WTC11 (cell line): ENCODE measurements at regions not wholly inside any gene's neighbourhood (a gene's known extent, or its start where the extent isn't known, plus 50 kb on each side); places are given as distances from the start of the nearest gene placed in this dataset.

Experiments used
- ATAC-seq: fragments of 200-7000 bp; cut with Tn5 transposase; 2 replicates; pipeline ENCODE4 v1.10.0; 2021; ENCODE audit warnings: mild to moderate bottlenecking, moderate library complexity
- CTCF ChIA-PET: fragments of 300-600 bp; sonication (Branson Sonifier 250); formaldehyde crosslinking; loops from one replicate; lab custom pipeline; 2021; ENCODE audit warnings: antibody characterized with exemption; lab: Charles Lee
- POLR2A ChIA-PET: fragments of 350-600 bp; sonication (Branson Sonifier 250); formaldehyde crosslinking; loops from one replicate; lab custom pipeline; 2021; ENCODE audit warnings: antibody characterized with exemption; lab: Charles Lee
- DNase-seq: peaks from one replicate; pipeline ENCODE4 v3.0.0; 2021; ENCODE audit warnings: low spot score
- H3K27ac Mint-ChIP-seq: 2 replicates; pipeline ENCODE4 v1.8.0; 2021; ENCODE audit warnings: mixed read lengths
- H3K27me3 Mint-ChIP-seq: 2 replicates; pipeline ENCODE4 v1.8.0; 2021; ENCODE audit warnings: low read depth, mild to moderate bottlenecking, moderate library complexity, mixed read lengths
- H3K36me3 Mint-ChIP-seq: 2 replicates; pipeline ENCODE4 v1.8.0; 2021; ENCODE audit warnings: mixed read lengths
- H3K4me1 Mint-ChIP-seq: 2 replicates; pipeline ENCODE4 v1.8.0; 2022; ENCODE audit warnings: mixed read lengths
- H3K4me3 Mint-ChIP-seq: 2 replicates; pipeline ENCODE4 v1.8.0; 2021; ENCODE audit warnings: mild to moderate bottlenecking, moderate library complexity, mixed read lengths
- H3K9me3 Mint-ChIP-seq: 2 replicates; pipeline ENCODE4 v1.8.0; 2021; ENCODE audit warnings: mixed read lengths
- CBFB ChIP-seq: sonication (generic); formaldehyde crosslinking; IDR thresholded peaks from 2 replicates; pipeline ENCODE4 v1.8.1; 2022; ENCODE audit warnings: mild to moderate bottlenecking, low read depth, missing genetic modification reagents
- ELF4 ChIP-seq: sonication (generic); formaldehyde crosslinking; IDR thresholded peaks from 2 replicates; pipeline ENCODE4 v1.8.1; 2022; ENCODE audit warnings: low read depth, mild to moderate bottlenecking, moderate library complexity, missing genetic modification reagents
- EMX1 ChIP-seq: fragments of 250-450 bp; sonication (Bioruptor Pico); IDR thresholded peaks from 2 replicates; pipeline ENCODE4 v1.8.0; 2021; ENCODE audit warnings: mild to moderate bottlenecking
- FOXJ3 ChIP-seq: sonication (generic); formaldehyde crosslinking; IDR thresholded peaks from 2 replicates; pipeline ENCODE4 v1.9.0; 2021; ENCODE audit warnings: missing genetic modification reagents, mild to moderate bottlenecking, borderline replicate concordance
- TP53 ChIP-seq: sonication (generic); formaldehyde crosslinking; IDR thresholded peaks from 2 replicates; pipeline ENCODE4 v1.8.1; 2023; ENCODE audit warnings: mild to moderate bottlenecking, missing genetic modification reagents
- ZNF138 ChIP-seq: sonication (generic); formaldehyde crosslinking; conservative IDR thresholded peaks from 2 replicates; pipeline ENCODE4 v1.8.1; 2022; ENCODE audit warnings: mild to moderate bottlenecking, moderate library complexity, missing genetic modification reagents
- ZNF416 ChIP-seq: fragments of 250-450 bp; sonication (Bioruptor Pico); IDR thresholded peaks from 2 replicates; pipeline ENCODE4 v1.9.0; 2021; ENCODE audit warnings: mild to moderate bottlenecking, inconsistent platforms
- ZNF671 ChIP-seq: fragments of 250-450 bp; sonication (Bioruptor Pico); IDR thresholded peaks from 2 replicates; pipeline ENCODE4 v1.8.0; 2021; ENCODE audit warnings: mild to moderate bottlenecking
- TF ChIP-seq, protein P1 (sequence below): fragments of 200-600 bp; IDR thresholded peaks from 2 replicates; pipeline ENCODE4 v1.8.0; 2022; ENCODE audit warnings: antibody characterized with exemption
- TF ChIP-seq, protein P2 (sequence below): sonication (generic); formaldehyde crosslinking; conservative IDR thresholded peaks from 2 replicates; pipeline ENCODE4 v1.8.1; 2023; ENCODE audit warnings: mild to moderate bottlenecking, low read depth, missing genetic modification reagents, moderate library complexity
- TF ChIP-seq, protein P3 (sequence below): fragments of 250-450 bp; sonication (Bioruptor Pico); IDR thresholded peaks from 2 replicates; pipeline ENCODE4 v1.9.0; 2021; ENCODE audit warnings: moderate library complexity, mild to moderate bottlenecking, inconsistent platforms, borderline replicate concordance
- TF ChIP-seq, protein P4 (sequence below): fragments of 250-450 bp; sonication (Bioruptor Pico); conservative IDR thresholded peaks from 2 replicates; pipeline ENCODE4 v1.9.0; 2021; ENCODE audit warnings: mild to moderate bottlenecking
- TF ChIP-seq, protein P5 (sequence below): sonication (generic); formaldehyde crosslinking; IDR thresholded peaks from 2 replicates; pipeline ENCODE4 v1.8.1; 2022; ENCODE audit warnings: low read depth, mild to moderate bottlenecking, moderate library complexity, missing genetic modification reagents, borderline replicate concordance
- TF ChIP-seq, protein P6 (sequence below): sonication (generic); formaldehyde crosslinking; IDR thresholded peaks from 2 replicates; pipeline ENCODE4 v1.8.1; 2023; ENCODE audit warnings: mild to moderate bottlenecking, missing genetic modification reagents
- TF ChIP-seq, protein P7 (sequence below): fragments of 250-450 bp; sonication (Bioruptor Pico); IDR thresholded peaks from 2 replicates; pipeline ENCODE4 v1.9.0; 2021; ENCODE audit warnings: mild to moderate bottlenecking

DNA sequence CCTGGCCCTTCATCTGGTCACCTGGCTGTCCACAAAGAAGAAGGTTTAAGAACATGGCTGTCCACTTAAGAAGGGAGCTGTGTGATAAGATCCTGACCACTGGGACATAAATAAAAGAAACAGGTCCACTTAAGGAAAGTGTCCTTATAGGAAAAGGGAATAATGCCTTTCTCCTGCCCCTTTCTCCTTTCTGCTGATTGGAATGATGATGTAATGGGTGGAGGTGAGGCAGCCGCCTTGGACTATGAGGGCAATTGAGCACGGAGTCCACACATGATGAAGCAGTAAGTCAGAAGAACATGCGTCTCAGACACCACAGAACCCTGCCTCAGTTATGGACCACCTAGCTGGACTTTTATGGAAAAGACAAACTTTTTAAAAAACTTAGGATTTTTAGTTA, 401.1 kb downstream of the SHANK2 start (continued):
- TF ChIP-seq, protein P1, sequence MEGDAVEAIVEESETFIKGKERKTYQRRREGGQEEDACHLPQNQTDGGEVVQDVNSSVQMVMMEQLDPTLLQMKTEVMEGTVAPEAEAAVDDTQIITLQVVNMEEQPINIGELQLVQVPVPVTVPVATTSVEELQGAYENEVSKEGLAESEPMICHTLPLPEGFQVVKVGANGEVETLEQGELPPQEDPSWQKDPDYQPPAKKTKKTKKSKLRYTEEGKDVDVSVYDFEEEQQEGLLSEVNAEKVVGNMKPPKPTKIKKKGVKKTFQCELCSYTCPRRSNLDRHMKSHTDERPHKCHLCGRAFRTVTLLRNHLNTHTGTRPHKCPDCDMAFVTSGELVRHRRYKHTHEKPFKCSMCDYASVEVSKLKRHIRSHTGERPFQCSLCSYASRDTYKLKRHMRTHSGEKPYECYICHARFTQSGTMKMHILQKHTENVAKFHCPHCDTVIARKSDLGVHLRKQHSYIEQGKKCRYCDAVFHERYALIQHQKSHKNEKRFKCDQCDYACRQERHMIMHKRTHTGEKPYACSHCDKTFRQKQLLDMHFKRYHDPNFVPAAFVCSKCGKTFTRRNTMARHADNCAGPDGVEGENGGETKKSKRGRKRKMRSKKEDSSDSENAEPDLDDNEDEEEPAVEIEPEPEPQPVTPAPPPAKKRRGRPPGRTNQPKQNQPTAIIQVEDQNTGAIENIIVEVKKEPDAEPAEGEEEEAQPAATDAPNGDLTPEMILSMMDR = no peak
- TF ChIP-seq, protein P2, sequence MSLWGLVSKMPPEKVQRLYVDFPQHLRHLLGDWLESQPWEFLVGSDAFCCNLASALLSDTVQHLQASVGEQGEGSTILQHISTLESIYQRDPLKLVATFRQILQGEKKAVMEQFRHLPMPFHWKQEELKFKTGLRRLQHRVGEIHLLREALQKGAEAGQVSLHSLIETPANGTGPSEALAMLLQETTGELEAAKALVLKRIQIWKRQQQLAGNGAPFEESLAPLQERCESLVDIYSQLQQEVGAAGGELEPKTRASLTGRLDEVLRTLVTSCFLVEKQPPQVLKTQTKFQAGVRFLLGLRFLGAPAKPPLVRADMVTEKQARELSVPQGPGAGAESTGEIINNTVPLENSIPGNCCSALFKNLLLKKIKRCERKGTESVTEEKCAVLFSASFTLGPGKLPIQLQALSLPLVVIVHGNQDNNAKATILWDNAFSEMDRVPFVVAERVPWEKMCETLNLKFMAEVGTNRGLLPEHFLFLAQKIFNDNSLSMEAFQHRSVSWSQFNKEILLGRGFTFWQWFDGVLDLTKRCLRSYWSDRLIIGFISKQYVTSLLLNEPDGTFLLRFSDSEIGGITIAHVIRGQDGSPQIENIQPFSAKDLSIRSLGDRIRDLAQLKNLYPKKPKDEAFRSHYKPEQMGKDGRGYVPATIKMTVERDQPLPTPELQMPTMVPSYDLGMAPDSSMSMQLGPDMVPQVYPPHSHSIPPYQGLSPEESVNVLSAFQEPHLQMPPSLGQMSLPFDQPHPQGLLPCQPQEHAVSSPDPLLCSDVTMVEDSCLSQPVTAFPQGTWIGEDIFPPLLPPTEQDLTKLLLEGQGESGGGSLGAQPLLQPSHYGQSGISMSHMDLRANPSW (CRISPR knock-in tag) = no peak
- TF ChIP-seq, all 79 proteins: peak for 0

DNA sequence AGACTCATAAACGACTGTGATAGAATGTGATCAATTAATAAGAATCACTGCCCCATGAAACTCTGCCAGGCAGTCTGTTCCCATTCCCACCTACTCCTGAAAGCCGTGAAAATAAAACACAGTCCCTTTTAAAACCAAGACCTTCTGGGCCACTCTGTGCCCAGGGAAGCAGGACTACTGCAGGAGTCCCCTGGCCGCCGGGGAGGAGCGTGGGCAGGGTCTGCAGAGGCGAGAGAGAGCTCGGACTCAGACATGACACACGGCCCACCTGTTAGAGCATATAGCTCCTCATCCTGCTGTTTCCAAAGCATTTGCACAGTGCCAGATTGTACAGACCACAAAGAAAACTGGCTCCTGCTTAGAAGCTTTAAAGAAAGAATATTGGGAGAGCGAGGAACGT, 400.5 kb downstream of the SHANK2 start:
- TF ChIP-seq, protein P3, sequence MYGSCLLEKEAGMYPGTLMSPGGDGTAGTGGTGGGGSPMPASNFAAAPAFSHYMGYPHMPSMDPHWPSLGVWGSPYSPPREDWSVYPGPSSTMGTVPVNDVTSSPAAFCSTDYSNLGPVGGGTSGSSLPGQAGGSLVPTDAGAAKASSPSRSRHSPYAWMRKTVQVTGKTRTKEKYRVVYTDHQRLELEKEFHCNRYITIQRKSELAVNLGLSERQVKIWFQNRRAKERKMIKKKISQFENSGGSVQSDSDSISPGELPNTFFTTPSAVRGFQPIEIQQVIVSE (CRISPR knock-in tag) = no peak
- no peak for TF ChIP-seq ZNF416 (CRISPR knock-in tag)
- TF ChIP-seq ZNF671 (CRISPR knock-in tag) = no peak
- TF ChIP-seq, protein P4, sequence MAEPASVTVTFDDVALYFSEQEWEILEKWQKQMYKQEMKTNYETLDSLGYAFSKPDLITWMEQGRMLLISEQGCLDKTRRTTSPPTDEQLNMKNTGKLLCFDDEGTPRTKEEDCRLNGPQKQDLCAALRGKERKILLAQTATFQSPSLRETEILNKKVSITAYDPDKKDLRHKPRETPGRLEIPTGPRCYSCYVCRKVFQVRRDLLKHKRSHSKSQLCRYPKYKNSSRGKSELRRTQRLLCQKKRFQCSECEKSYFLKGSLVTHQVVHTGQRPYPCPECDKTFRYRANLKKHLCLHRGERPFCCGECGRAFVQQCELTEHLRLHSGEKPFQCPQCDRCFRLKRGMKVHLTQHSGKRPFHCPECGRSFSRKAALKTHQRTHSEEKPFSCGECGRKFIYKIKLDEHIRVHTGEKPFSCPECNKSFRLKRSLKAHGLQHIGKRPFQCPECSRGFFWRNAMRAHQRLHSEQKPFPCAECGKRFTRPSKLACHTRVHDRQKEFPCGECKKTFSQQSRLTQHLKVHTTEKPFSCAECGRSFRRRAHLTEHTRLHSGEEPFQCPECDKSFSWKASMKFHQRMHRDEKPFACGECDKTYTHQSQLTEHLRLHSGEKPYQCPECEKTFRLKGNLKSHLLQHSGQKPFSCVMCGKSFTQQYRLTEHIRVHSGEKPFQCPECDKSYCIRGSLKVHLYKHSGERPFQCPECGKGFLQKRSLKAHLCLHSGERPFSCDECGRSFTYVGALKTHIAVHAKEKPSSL (CRISPR knock-in tag) = no peak
- TF ChIP-seq ZNF138 (CRISPR knock-in tag) = no peak
- Mint-ChIP-seq H3K36me3 (no peaks in the 10 kb centered on the region), H3K4me1 (peaks cover 3% of the 10 kb centered on the region; the same call in 1 of the 2 replicates), H3K27ac (no peak overlapping the region), H3K9me3 (no peaks in the 10 kb centered on the region), H3K27me3 (no peaks in the 10 kb centered on the region; the same call in 1 of the 2 replicates), H3K4me3 (no peak overlapping the region)
- no peak for DNase-seq
- no peak for ATAC-seq
- CTCF ChIA-PET = no interaction called here
- POLR2A ChIA-PET = no interaction called here

DNA sequence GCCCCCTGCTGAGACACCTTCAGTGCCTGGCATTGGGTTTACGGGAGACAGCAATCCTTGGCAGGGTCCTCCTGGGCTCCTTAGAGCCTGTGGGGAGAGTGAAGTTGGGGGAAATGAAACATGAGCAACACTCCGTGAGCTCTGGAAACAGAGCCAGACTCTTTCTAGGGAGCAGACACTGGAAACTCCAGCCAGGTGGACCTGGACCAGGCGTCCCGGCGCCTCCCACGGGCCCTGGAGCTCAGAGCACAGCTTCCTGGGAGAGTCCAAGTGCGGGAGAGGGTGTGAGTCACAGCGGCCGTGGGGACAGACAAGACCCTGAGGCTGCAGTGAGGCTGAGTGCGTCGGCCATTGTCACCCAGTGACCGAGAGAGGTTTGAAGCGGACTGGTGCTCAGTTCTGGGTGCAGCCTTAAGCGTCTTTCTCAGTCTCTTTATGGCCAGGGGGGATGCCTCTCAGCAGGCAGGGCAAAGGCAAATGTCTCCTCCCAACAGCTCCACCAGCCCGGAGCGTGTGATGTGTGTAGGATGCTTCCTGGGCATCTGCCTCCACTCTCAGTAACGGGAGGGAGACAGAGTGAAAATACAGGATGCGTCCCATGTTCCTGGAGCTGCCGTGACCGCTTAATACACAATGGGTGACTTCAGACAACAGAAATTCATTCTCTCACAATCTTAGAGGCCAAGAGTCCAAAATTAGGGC, 399.2 kb downstream of the SHANK2 start:
- H3K36me3 Mint-ChIP-seq = no peaks in the 10 kb centered on the region
- no peak for ATAC-seq
- ChIA-PET CTCF (no interaction called here), POLR2A (no interaction called here)
- no peak for DNase-seq
- H3K4me1 Mint-ChIP-seq = peaks cover 3% of the 10 kb centered on the region; the same call in 1 of the 2 replicates
- no peak overlapping the region for H3K4me3 Mint-ChIP-seq
- no peaks in the 10 kb centered on the region for H3K9me3 Mint-ChIP-seq
- no peak overlapping the region for H3K27ac Mint-ChIP-seq
- no peaks in the 10 kb centered on the region; the same call in 1 of the 2 replicates for H3K27me3 Mint-ChIP-seq
- TF ChIP-seq FOXJ3 (CRISPR knock-in tag) (no peak), ELF4 (CRISPR knock-in tag) (no peak), TP53 (CRISPR knock-in tag) (no peak), CBFB (CRISPR knock-in tag) (no peak), EMX1 (no peak)
- TF ChIP-seq, protein P5, sequence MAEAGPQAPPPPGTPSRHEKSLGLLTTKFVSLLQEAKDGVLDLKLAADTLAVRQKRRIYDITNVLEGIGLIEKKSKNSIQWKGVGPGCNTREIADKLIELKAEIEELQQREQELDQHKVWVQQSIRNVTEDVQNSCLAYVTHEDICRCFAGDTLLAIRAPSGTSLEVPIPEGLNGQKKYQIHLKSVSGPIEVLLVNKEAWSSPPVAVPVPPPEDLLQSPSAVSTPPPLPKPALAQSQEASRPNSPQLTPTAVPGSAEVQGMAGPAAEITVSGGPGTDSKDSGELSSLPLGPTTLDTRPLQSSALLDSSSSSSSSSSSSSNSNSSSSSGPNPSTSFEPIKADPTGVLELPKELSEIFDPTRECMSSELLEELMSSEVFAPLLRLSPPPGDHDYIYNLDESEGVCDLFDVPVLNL = no peak
- TF ChIP-seq, protein P6, sequence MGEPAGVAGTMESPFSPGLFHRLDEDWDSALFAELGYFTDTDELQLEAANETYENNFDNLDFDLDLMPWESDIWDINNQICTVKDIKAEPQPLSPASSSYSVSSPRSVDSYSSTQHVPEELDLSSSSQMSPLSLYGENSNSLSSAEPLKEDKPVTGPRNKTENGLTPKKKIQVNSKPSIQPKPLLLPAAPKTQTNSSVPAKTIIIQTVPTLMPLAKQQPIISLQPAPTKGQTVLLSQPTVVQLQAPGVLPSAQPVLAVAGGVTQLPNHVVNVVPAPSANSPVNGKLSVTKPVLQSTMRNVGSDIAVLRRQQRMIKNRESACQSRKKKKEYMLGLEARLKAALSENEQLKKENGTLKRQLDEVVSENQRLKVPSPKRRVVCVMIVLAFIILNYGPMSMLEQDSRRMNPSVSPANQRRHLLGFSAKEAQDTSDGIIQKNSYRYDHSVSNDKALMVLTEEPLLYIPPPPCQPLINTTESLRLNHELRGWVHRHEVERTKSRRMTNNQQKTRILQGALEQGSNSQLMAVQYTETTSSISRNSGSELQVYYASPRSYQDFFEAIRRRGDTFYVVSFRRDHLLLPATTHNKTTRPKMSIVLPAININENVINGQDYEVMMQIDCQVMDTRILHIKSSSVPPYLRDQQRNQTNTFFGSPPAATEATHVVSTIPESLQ (CRISPR knock-in tag) = no peak
- TF ChIP-seq, protein P7, sequence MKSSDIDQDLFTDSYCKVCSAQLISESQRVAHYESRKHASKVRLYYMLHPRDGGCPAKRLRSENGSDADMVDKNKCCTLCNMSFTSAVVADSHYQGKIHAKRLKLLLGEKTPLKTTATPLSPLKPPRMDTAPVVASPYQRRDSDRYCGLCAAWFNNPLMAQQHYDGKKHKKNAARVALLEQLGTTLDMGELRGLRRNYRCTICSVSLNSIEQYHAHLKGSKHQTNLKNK (CRISPR knock-in tag) = no peak
